ENCODE measurements at regions not wholly inside any gene's neighbourhood (a gene's known extent, or its start where the extent isn't known, plus 50 kb on each side); places are given as distances from the start of the nearest gene placed in this dataset.

GRCh38 chr18:78736015-78736690 is 243.5 kb upstream of the SALL3 start:
- H3K4me1 ChIP-seq: no peaks in the 10 kb centered on the region
- TF ChIP-seq, protein P1, sequence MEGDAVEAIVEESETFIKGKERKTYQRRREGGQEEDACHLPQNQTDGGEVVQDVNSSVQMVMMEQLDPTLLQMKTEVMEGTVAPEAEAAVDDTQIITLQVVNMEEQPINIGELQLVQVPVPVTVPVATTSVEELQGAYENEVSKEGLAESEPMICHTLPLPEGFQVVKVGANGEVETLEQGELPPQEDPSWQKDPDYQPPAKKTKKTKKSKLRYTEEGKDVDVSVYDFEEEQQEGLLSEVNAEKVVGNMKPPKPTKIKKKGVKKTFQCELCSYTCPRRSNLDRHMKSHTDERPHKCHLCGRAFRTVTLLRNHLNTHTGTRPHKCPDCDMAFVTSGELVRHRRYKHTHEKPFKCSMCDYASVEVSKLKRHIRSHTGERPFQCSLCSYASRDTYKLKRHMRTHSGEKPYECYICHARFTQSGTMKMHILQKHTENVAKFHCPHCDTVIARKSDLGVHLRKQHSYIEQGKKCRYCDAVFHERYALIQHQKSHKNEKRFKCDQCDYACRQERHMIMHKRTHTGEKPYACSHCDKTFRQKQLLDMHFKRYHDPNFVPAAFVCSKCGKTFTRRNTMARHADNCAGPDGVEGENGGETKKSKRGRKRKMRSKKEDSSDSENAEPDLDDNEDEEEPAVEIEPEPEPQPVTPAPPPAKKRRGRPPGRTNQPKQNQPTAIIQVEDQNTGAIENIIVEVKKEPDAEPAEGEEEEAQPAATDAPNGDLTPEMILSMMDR (IDR thresholded peaks at IDR 0.05): no peak
- no peak for TF ChIP-seq POLR2AphosphoS5 (IDR thresholded peaks at IDR 0.05; ENCODE audit: insufficient read depth in 1 of 2, low read depth in 1 of 2)
- TF ChIP-seq POLR2A (IDR thresholded peaks at IDR 0.05): no peak
- no peaks in the 10 kb centered on the region for H3K36me3 ChIP-seq
- no peaks in the 10 kb centered on the region for H3K27me3 ChIP-seq
- peak in 1 of 2 donors; percentile 92 for DNase-seq (ENCODE audit: extremely low spot score in 2 of 2)
- H3K27ac ChIP-seq: no peak overlapping the region
- H3K9me3 ChIP-seq: no peaks in the 10 kb centered on the region
- intact Hi-C loops (cut with DNase I): no loop called here
- H3K4me3 ChIP-seq: no peak overlapping the region

GRCh38 chr18:78737006-78737915 is 242.4 kb upstream of the SALL3 start:
- DNase-seq (ENCODE audit: extremely low spot score in 2 of 2): peak in 1 of 2 donors; percentile 82
- intact Hi-C loops (cut with DNase I): no loop called here
- H3K27ac ChIP-seq: no peak overlapping the region
- no peak for TF ChIP-seq POLR2AphosphoS5 (IDR thresholded peaks at IDR 0.05; ENCODE audit: insufficient read depth in 1 of 2, low read depth in 1 of 2)
- TF ChIP-seq POLR2A (IDR thresholded peaks at IDR 0.05): no peak
- TF ChIP-seq, protein P1 (IDR thresholded peaks at IDR 0.05): no peak
- no peaks in the 10 kb centered on the region for H3K36me3 ChIP-seq
- no peaks in the 10 kb centered on the region for H3K4me1 ChIP-seq
- H3K9me3 ChIP-seq: no peaks in the 10 kb centered on the region
- H3K4me3 ChIP-seq: no peak overlapping the region
- H3K27me3 ChIP-seq: no peaks in the 10 kb centered on the region

DNA sequence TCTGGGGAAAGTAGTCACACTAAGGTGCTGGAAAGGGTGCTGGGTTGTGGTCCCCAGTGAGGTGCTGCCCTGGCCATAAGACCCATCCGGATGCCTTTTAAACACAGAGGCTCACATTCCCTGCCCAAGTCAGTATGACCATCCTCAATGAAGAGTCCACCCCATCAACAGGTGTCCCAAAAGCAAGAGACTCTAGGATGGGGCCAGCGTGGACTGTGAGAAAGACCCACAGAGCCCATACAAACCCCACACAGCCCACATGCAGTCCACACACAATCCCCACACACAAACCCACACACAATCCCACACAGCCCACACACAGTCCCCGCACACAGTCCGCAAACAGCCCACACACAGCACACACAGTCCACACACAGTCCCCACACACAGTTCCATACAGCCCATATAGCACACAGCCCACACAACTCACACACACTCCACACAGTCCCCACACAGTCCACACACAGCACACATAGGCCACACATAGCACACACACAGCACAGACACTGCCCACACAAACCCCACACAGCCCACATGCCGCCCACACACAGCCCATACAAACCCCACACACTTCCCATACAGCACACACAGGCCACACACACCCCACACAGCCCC is 241.4 kb upstream of the SALL3 start:
- Histone ChIP-seq H3K9me3 (no peaks in the 10 kb centered on the region), H3K27ac (no peak overlapping the region), H3K36me3 (no peaks in the 10 kb centered on the region), H3K4me1 (no peaks in the 10 kb centered on the region), H3K4me3 (no peak overlapping the region), H3K27me3 (no peaks in the 10 kb centered on the region)
- intact Hi-C loops (cut with DNase I): no loop called here
- peak in 1 of 2 donors; percentile 77 for DNase-seq (ENCODE audit: extremely low spot score in 2 of 2)
- TF ChIP-seq POLR2AphosphoS5 (IDR thresholded peaks at IDR 0.05; ENCODE audit: insufficient read depth in 1 of 2, low read depth in 1 of 2) (no peak), POLR2A (IDR thresholded peaks at IDR 0.05) (no peak)
- TF ChIP-seq, protein P1 (IDR thresholded peaks at IDR 0.05): no peak

GRCh38 chr18:78739115-78739514 is 240.5 kb upstream of the SALL3 start:
- no peaks in the 10 kb centered on the region for H3K36me3 ChIP-seq
- intact Hi-C loops (cut with DNase I): no loop called here
- H3K9me3 ChIP-seq: no peaks in the 10 kb centered on the region
- H3K27ac ChIP-seq: no peak overlapping the region
- H3K27me3 ChIP-seq: no peaks in the 10 kb centered on the region
- H3K4me3 ChIP-seq: no peak overlapping the region
- DNase-seq (ENCODE audit: extremely low spot score in 2 of 2): peak in 1 of 2 donors; percentile 81
- H3K4me1 ChIP-seq: no peaks in the 10 kb centered on the region
- TF ChIP-seq POLR2A (IDR thresholded peaks at IDR 0.05) (no peak), POLR2AphosphoS5 (IDR thresholded peaks at IDR 0.05; ENCODE audit: insufficient read depth in 1 of 2, low read depth in 1 of 2) (no peak)
- TF ChIP-seq, protein P1 (IDR thresholded peaks at IDR 0.05): no peak

All from vagina (tissue), 2 donors.